KMS-11 (cell line): ENCODE measurements at regions not wholly inside any gene's neighbourhood (a gene's known extent, or its start where the extent isn't known, plus 50 kb on each side); places are given as distances from the start of the nearest gene placed in this dataset.
"Not testable (repeated sequence)": the region's sequence is repeated elsewhere in the genome, so short reads cannot be mapped to it uniquely, and the experiment has no call there.

Source experiments
- H2AFZ ChIP-seq: fragments of 200-600 bp; sonication (generic); 2 replicates; pipeline ENCODE4 v1.6.1; 2016; ENCODE audit warnings: antibody characterized with exemption, mixed run types, low read depth
- H3K27ac ChIP-seq: fragments of 200-600 bp; sonication (generic); 2 replicates; pipeline ENCODE4 v1.6.1; 2016; ENCODE audit warnings: mild to moderate bottlenecking, mixed run types
- H3K27me3 ChIP-seq: fragments of 200-600 bp; sonication (generic); 2 replicates; pipeline ENCODE4 v1.6.1; 2017; ENCODE audit warnings: mild to moderate bottlenecking, low read depth, mixed run types, moderate library complexity; ENCODE audit not compliant: insufficient read depth
- H3K36me3 ChIP-seq: fragments of 200-600 bp; sonication (generic); 2 replicates; pipeline ENCODE4 v1.6.1; 2017; ENCODE audit warnings: mild to moderate bottlenecking, mixed run types; ENCODE audit not compliant: insufficient read depth
- H3K4me1 ChIP-seq: fragments of 200-600 bp; sonication (generic); 2 replicates; pipeline ENCODE4 v1.6.1; 2016; ENCODE audit warnings: mild to moderate bottlenecking, low read depth, mixed run types; ENCODE audit not compliant: poor library complexity, severe bottlenecking
- H3K4me2 ChIP-seq: fragments of 200-600 bp; sonication (generic); 2 replicates; pipeline ENCODE4 v1.7.0; 2016; ENCODE audit warnings: mild to moderate bottlenecking, mixed run types
- H3K4me3 ChIP-seq: fragments of 200-600 bp; sonication (generic); IDR thresholded peaks from 2 replicates; pipeline ENCODE4 v1.6.1; 2017; ENCODE audit warnings: low read depth, low read length, mixed read lengths; ENCODE audit not compliant: insufficient read depth
- H3K79me2 ChIP-seq: fragments of 200-600 bp; sonication (generic); 2 replicates; pipeline ENCODE4 v1.6.1; 2016; ENCODE audit warnings: low read depth, mixed run types; ENCODE audit not compliant: insufficient read depth
- H3K9ac ChIP-seq: fragments of 200-600 bp; sonication (generic); 2 replicates; pipeline ENCODE4 v1.6.1; 2016; ENCODE audit warnings: mild to moderate bottlenecking, mixed run types
- H4K20me1 ChIP-seq: fragments of 200-600 bp; sonication (generic); 2 replicates; pipeline ENCODE4 v1.6.1; 2016; ENCODE audit warnings: mild to moderate bottlenecking, mixed run types; ENCODE audit not compliant: insufficient read depth
- TF ChIP-seq, protein P1 (sequence below): fragments of 200-600 bp; sonication (generic); conservative IDR thresholded peaks from 2 replicates; pipeline ENCODE4 v1.6.1; 2017; ENCODE audit warnings: low read depth, mild to moderate bottlenecking, antibody characterized with exemption, low read length, moderate library complexity, mixed read lengths

DNA sequence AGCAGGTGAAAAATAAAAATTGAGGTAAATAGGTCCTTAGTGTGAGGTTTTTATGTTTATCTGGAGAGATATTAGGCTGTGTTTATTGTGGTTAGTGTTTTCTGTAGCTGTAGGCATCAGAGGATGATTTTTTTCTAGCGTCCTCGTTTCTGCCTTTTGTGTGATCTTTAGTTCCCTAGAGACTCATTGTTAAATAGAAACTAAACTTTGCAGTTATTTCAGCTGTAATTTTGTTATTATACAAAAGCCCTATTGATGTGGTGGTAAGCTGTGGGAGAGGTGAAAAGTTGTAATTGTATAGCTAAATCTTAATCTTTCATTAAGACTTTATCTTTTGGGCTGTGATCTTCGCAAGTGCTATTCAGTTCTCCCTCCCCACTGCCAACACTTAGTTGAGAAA lies 340.3 kb downstream of the CYLC2 start:
- TF ChIP-seq, protein P1, sequence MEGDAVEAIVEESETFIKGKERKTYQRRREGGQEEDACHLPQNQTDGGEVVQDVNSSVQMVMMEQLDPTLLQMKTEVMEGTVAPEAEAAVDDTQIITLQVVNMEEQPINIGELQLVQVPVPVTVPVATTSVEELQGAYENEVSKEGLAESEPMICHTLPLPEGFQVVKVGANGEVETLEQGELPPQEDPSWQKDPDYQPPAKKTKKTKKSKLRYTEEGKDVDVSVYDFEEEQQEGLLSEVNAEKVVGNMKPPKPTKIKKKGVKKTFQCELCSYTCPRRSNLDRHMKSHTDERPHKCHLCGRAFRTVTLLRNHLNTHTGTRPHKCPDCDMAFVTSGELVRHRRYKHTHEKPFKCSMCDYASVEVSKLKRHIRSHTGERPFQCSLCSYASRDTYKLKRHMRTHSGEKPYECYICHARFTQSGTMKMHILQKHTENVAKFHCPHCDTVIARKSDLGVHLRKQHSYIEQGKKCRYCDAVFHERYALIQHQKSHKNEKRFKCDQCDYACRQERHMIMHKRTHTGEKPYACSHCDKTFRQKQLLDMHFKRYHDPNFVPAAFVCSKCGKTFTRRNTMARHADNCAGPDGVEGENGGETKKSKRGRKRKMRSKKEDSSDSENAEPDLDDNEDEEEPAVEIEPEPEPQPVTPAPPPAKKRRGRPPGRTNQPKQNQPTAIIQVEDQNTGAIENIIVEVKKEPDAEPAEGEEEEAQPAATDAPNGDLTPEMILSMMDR, result no peak
- Histone ChIP-seq H2AFZ (no peak overlapping the region), H3K36me3 (no peaks in the 10 kb centered on the region)

DNA sequence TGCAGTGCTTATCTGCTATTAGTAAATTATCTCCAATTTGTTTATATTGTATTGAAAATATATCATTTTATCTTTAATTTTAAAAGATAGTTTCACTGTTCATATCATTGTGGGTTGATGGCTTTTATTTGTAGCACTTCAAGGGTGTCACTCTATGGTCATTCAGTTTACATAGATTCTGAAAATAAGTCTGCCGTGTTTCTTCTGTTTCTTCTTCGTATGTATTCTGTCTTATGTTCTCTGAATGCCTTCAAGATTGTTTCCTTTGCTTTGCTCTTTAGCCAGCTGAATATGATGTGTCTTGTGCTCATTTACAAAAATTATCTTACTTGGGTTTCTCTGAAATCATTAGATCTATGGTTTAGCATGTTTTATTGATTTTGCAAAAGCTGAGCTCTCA lies 359.9 kb downstream of the CYLC2 start:
- Histone ChIP-seq H3K27me3 (no peaks in the 10 kb centered on the region), H2AFZ (no peak overlapping the region), H3K36me3 (no peaks in the 10 kb centered on the region), H4K20me1 (no peaks in the 10 kb centered on the region), H3K4me1 (no peaks in the 10 kb centered on the region), H3K4me3 (no peak overlapping the region), H3K4me2 (no peak overlapping the region), H3K9ac (no peak overlapping the region), H3K27ac (no peak overlapping the region), H3K79me2 (no peaks in the 10 kb centered on the region)
- TF ChIP-seq, protein P1, result no peak

More for the DNA sequence above, 340.3 kb downstream of the CYLC2 start:
- no peak overlapping the region for H3K4me3 ChIP-seq
- no peak overlapping the region for H3K27ac ChIP-seq
- H3K9ac ChIP-seq, result no peak overlapping the region
- no peaks in the 10 kb centered on the region for H3K4me1 ChIP-seq
- no peaks in the 10 kb centered on the region for H4K20me1 ChIP-seq
- no peaks in the 10 kb centered on the region for H3K27me3 ChIP-seq
- H3K79me2 ChIP-seq, result no peaks in the 10 kb centered on the region
- H3K4me2 ChIP-seq, result no peak overlapping the region

DNA sequence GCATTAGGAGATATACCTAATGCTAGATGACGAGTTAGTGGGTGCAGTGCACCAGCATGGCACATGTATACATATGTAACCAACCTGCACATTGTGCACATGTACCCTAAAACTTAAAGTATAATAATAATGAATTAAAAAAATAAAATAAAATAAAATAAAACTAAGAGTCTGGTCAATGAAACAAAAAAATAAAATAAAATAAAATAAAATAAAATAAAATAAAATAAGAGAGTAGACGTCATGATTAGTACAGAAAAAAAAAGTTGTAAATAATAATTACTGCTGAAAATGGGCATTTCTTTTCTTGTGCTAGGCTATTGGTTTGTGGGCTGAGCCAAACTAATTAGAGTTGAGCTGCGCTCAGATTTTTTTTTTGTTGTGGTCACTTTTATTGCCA lies 362.8 kb downstream of the CYLC2 start:
- not testable (repeated sequence) for H4K20me1 ChIP-seq, H3K27me3 ChIP-seq, H3K27ac ChIP-seq, H3K9ac ChIP-seq, H3K79me2 ChIP-seq, H2AFZ ChIP-seq, H3K4me3 ChIP-seq, H3K4me2 ChIP-seq, H3K4me1 ChIP-seq, H3K36me3 ChIP-seq

DNA sequence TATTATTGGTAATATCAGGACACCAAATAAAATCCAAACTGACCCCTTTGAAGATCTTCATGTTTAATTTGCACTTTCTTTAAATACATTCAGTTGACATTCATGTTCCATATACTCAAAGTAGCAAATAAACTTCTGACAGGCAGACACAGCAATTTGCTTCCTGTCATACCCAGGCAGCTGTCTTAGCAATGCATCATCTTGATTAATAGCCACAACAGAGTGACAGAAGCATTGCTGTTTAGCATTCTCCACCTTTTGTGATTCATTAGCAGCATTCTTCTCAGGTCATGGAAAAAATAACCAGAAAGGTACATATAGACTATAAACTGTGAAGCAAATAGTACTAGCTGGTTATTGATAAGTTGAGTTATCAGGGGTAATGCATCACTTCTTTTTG lies 366.8 kb downstream of the CYLC2 start:
- Histone ChIP-seq H3K36me3 (no peaks in the 10 kb centered on the region), H2AFZ (no peak overlapping the region), H3K4me2 (no peak overlapping the region), H3K9ac (no peak overlapping the region), H3K4me3 (no peak overlapping the region), H3K4me1 (no peaks in the 10 kb centered on the region), H3K27ac (no peak overlapping the region), H3K27me3 (no peaks in the 10 kb centered on the region), H3K79me2 (no peaks in the 10 kb centered on the region), H4K20me1 (no peaks in the 10 kb centered on the region)
- TF ChIP-seq, protein P1, result no peak

DNA sequence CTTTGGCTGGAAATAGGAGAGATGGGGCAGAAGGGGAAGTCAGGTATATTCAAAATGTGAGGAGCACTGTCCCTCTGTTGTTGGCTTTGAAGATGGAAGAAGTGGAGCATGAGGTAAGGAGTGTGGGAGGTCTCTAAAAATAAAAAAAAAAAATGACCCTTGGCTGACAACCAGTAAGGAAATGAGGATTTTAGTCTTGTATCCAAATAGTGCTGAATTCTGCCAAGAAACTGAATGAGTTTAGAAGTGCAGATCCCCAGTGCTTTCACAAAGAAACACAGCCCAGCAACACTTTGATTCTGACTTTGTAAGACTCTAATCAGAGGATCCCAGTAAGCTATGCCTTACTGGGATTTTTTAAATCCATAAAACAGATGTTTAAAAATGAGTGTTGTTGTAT lies 367.9 kb downstream of the CYLC2 start:
- no peak overlapping the region for H3K9ac ChIP-seq
- TF ChIP-seq, protein P1, result no peak
- no peak overlapping the region for H3K27ac ChIP-seq
- no peaks in the 10 kb centered on the region for H3K4me1 ChIP-seq
- no peaks in the 10 kb centered on the region for H4K20me1 ChIP-seq
- H3K4me3 ChIP-seq, result no peak overlapping the region
- no peaks in the 10 kb centered on the region for H3K36me3 ChIP-seq
- no peaks in the 10 kb centered on the region for H3K79me2 ChIP-seq
- H3K27me3 ChIP-seq, result no peaks in the 10 kb centered on the region
- H2AFZ ChIP-seq, result no peak overlapping the region
- H3K4me2 ChIP-seq, result no peak overlapping the region
